Heart left ventricle (tissue), 13 donors: ENCODE measurements at regions not wholly inside any gene's neighbourhood (a gene's known extent, or its start where the extent isn't known, plus 50 kb on each side); places are given as distances from the start of the nearest gene placed in this dataset.

Experiments
- POLR2A ChIP-seq, 2 donors: fragments of 450-650 bp; IDR thresholded peaks; one replicate each; pipeline ENCODE4 v1.6.1; 2017; ENCODE audit warnings: antibody characterized with exemption in 2 of 2, mild to moderate bottlenecking in 2 of 2, moderate library complexity in 2 of 2
- TF ChIP-seq, protein P1 (sequence below), 12 donors: fragments of 200-600 bp; sonication (generic) in 4 of 12; IDR thresholded peaks; one replicate each; pipeline versions ENCODE4 v1.5.0 to v1.8.0; 2018 to 2022; ENCODE audit warnings: antibody characterized with exemption in 12 of 12, mild to moderate bottlenecking in 5 of 12
- donor health status: ischemic (EF 13 %, LVEDD 7.1; RV severe dilation, severe dysfunction).
- donor health status: DM: no; HTN: yes; CAD: no.
- donor health status: DM: no; HTN: no; CAD: no.
- donor health status: ischemic (EF 25% LVEDD 6.9; RV normal size, moderate dysfunction).
- donor health status: ischemic (EF 25% LVEDD 5.7; RV mildly dilated, moderate dysfunction).
- donor health status: ischemic (EF 35%, LVEDD 5.7; RV mildly dilated, moderate dysfunction).
- donor health status: nonischemic (EF 11% LVEDD 7.7; RV severe dilation, severe dysfunction).
- donor health status: DM: yes; HTN: yes; CAD: no.
- donor health status: PGD.
- donor health status: ischemic (EF 29% LVEDD 5.4; RV normal size, mild dysfunction).
- donor health status: nonischemic (EF 23%, LVEDD 6.1; RV moderate dilation, normal function).

DNA sequence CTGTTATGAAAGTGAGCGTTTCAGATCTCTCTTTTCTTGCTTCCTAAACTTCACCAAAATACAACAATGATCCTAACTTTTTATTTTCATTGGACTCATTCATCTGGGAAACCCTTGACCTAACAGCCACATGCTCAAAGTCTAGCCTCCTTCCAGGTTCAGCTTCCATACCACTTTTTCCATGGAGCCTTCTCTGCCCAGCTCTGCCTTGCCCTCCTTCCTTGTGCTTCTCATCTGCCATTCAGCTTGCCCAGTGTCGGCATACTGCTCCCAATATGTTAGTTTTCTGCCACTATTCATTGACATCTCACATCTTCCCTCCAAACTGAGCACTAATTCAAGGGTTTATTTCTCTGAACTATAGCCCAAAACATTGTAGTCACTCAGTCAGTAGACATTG lies 214.7 kb downstream of the RAD51AP2 start:
- TF ChIP-seq, protein P1, sequence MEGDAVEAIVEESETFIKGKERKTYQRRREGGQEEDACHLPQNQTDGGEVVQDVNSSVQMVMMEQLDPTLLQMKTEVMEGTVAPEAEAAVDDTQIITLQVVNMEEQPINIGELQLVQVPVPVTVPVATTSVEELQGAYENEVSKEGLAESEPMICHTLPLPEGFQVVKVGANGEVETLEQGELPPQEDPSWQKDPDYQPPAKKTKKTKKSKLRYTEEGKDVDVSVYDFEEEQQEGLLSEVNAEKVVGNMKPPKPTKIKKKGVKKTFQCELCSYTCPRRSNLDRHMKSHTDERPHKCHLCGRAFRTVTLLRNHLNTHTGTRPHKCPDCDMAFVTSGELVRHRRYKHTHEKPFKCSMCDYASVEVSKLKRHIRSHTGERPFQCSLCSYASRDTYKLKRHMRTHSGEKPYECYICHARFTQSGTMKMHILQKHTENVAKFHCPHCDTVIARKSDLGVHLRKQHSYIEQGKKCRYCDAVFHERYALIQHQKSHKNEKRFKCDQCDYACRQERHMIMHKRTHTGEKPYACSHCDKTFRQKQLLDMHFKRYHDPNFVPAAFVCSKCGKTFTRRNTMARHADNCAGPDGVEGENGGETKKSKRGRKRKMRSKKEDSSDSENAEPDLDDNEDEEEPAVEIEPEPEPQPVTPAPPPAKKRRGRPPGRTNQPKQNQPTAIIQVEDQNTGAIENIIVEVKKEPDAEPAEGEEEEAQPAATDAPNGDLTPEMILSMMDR (IDR thresholded peaks at IDR 0.05): no peak
- TF ChIP-seq POLR2A (IDR thresholded peaks at IDR 0.05): no peak
